ENCODE measurements at regions not wholly inside any gene's neighbourhood (a gene's known extent, or its start where the extent isn't known, plus 50 kb on each side); places are given as distances from the start of the nearest gene placed in this dataset.
A peak's percentile ranks its signal among the peaks of the same experiment; 100 is the strongest.

- no peak for DNase-seq (ENCODE audit: low read depth in 4 of 4, low spot score in 1 of 4)
Measured at GRCh38 chr7:340979-341694, 51.2 kb downstream of the FOXL3 start.

GRCh38 chr7:341841-342638 lies 52.1 kb downstream of the FOXL3 start:
- no peak for DNase-seq (ENCODE audit: low read depth in 4 of 4, low spot score in 1 of 4)

GRCh38 chr7:342681-343216 lies 52.8 kb downstream of the FOXL3 start:
- DNase-seq (ENCODE audit: low read depth in 4 of 4, low spot score in 1 of 4): no peak

- no peak for DNase-seq (ENCODE audit: low read depth in 4 of 4, low spot score in 1 of 4)
Measured at GRCh38 chr7:343227-343822, 53.4 kb downstream of the FOXL3 start.

- DNase-seq (ENCODE audit: low read depth in 4 of 4, low spot score in 1 of 4): no peak
Measured at GRCh38 chr7:343864-344607, 54.1 kb downstream of the FOXL3 start.

GRCh38 chr7:344608-344994 lies 54.6 kb downstream of the FOXL3 start:
- no peak for DNase-seq (ENCODE audit: low read depth in 4 of 4, low spot score in 1 of 4)

- DNase-seq (ENCODE audit: low read depth in 4 of 4, low spot score in 1 of 4): no peak
Measured at GRCh38 chr7:346116-346898, 56.3 kb downstream of the FOXL3 start.

- DNase-seq (ENCODE audit: low read depth in 4 of 4, low spot score in 1 of 4): no peak
Measured at GRCh38 chr7:347001-347590, 57.1 kb downstream of the FOXL3 start.

- DNase-seq (ENCODE audit: low read depth in 4 of 4, low spot score in 1 of 4): no peak
Measured at GRCh38 chr7:347644-348479, 57.9 kb downstream of the FOXL3 start.

- no peak for DNase-seq (ENCODE audit: low read depth in 4 of 4, low spot score in 1 of 4)
Measured at GRCh38 chr7:348480-348844, 58.5 kb downstream of the FOXL3 start.

- no peak for DNase-seq (ENCODE audit: low read depth in 4 of 4, low spot score in 1 of 4)
Measured at GRCh38 chr7:348962-349743, 59.2 kb downstream of the FOXL3 start.

GRCh38 chr7:351256-351655 lies 61.3 kb downstream of the FOXL3 start:
- DNase-seq (ENCODE audit: low read depth in 4 of 4, low spot score in 1 of 4): peak in 1 of 4 experiments; percentile 40

GRCh38 chr7:351681-352480 lies 61.9 kb downstream of the FOXL3 start:
- peak in 1 of 4 experiments; percentile 14 for DNase-seq (ENCODE audit: low read depth in 4 of 4, low spot score in 1 of 4)

GRCh38 chr7:353746-354325 lies 63.9 kb downstream of the FOXL3 start:
- no peak for DNase-seq (ENCODE audit: low read depth in 4 of 4, low spot score in 1 of 4)

GRCh38 chr7:354597-355470 lies 64.9 kb downstream of the FOXL3 start:
- no peak for DNase-seq (ENCODE audit: low read depth in 4 of 4, low spot score in 1 of 4)

GRCh38 chr7:355568-355967 lies 65.6 kb downstream of the FOXL3 start:
- DNase-seq (ENCODE audit: low read depth in 4 of 4, low spot score in 1 of 4): no peak

Measured in stimulated activated CD4-positive, alpha-beta T cell treated with anti-CD3 and anti-CD28 coated beads, Interleukin-1b, Interleukin-23, amount 100 ng/mL, for 24 hours (primary cell).